ENCODE measurements at regions not wholly inside any gene's neighbourhood (a gene's known extent, or its start where the extent isn't known, plus 50 kb on each side); places are given as distances from the start of the nearest gene placed in this dataset.

GRCh38 chr2:144158096-144158495 lies 361.8 kb downstream of the ZEB2 start:
- H3K9me3 ChIP-seq (ENCODE audit: control insufficient read depth, low read length) = no peaks in the 10 kb centered on the region
- no peak overlapping the region for H3K4me3 ChIP-seq (ENCODE audit: extremely low read depth, insufficient read depth, low read length, poor library complexity, severe bottlenecking)
- WGBS, 2 experiments (ENCODE audit: insufficient coverage in 2 of 2) = 100% methylated on average over 1 of the region's 2 CpGs
- no peaks in the 10 kb centered on the region for H3K4me1 ChIP-seq (ENCODE audit: control insufficient read depth, insufficient read depth, low read length, poor library complexity, severe bottlenecking)
- H3K27ac ChIP-seq (ENCODE audit: low read depth, low read length, severe bottlenecking) = no peak overlapping the region
- no peaks in the 10 kb centered on the region for H3K36me3 ChIP-seq (ENCODE audit: control insufficient read depth, insufficient read depth, low read length)

DNA sequence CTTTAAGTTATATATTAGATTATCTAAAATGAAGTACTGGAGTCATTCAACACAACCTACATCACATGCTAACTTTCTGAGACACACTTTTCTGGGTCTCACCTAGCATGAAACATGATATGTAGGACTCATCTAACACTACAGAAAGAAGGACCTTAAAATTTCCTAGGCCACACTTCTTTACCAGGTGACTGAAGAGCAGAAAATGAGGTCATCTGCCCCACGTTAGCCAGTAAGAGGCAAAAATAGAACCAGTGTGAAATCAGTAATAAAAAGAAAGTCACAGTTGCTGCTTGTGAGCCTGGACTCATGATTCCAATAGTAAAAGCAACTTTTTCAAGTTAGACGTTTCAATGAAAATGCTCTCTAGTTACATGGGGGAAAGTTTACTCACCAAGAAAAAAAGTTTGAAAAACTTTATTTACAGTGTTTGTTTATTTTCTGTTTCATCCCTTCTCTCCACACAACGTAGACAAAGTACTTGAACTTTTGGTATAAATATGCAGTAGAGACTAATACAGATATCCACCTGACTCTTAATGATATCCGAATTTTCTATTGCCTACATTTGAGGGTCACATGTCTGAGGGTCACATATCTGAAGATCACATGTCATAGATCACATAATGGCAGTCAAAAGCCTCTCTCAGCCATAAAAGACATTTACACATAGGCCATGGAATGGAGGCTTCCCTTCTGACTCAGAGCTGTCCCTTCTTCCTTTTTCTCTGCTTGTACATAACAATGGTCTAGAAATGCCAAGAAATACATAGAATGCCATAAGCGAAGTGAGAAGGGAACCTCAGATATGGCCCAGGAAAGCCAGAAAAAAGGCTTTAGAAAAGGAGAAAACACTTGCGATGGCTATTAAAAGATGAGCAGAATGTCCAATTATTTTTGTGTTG lies 362.9 kb downstream of the ZEB2 start:
- WGBS, 2 experiments (ENCODE audit: insufficient coverage in 2 of 2) = 76 to 88% methylated on average over 3 to 5 of the region's 6 CpGs
- no peak overlapping the region for H3K4me3 ChIP-seq (ENCODE audit: extremely low read depth, insufficient read depth, low read length, poor library complexity, severe bottlenecking)
- no peaks in the 10 kb centered on the region for H3K9me3 ChIP-seq (ENCODE audit: control insufficient read depth, low read length)
- peaks cover 3% of the 10 kb centered on the region for H3K4me1 ChIP-seq (ENCODE audit: control insufficient read depth, insufficient read depth, low read length, poor library complexity, severe bottlenecking)
- no peaks in the 10 kb centered on the region for H3K36me3 ChIP-seq (ENCODE audit: control insufficient read depth, insufficient read depth, low read length)
- H3K27ac ChIP-seq (ENCODE audit: low read depth, low read length, severe bottlenecking) = no peak overlapping the region

DNA sequence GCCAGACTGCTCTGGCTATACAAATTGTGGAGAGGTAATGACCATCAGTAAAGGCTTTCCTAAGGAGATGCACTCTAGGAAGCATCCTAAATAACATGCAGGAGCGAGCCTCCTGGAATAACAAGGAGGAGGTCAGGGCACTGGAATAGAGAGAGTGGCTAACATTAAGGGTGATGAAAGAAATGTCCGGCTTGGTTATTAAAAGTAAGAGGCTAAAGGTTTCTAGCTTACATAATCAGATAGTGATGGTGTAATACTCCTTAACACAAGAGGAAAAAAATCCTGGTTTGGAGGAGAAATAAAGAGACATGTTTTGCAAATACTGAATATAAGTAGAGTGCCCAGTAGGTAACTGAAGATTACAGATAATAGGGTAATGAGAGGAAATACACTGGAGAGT lies 365.7 kb downstream of the ZEB2 start:
- WGBS, 2 experiments (ENCODE audit: insufficient coverage in 2 of 2) = 67 to 100% methylated on average over 1 to 2 of the region's 2 CpGs
- Histone ChIP-seq H3K36me3 (ENCODE audit: control insufficient read depth, insufficient read depth, low read length) (no peaks in the 10 kb centered on the region), H3K4me3 (ENCODE audit: extremely low read depth, insufficient read depth, low read length, poor library complexity, severe bottlenecking) (no peak overlapping the region), H3K9me3 (ENCODE audit: control insufficient read depth, low read length) (no peaks in the 10 kb centered on the region), H3K4me1 (ENCODE audit: control insufficient read depth, insufficient read depth, low read length, poor library complexity, severe bottlenecking) (peaks cover 5% of the 10 kb centered on the region), H3K27ac (ENCODE audit: low read depth, low read length, severe bottlenecking) (no peak overlapping the region)

DNA sequence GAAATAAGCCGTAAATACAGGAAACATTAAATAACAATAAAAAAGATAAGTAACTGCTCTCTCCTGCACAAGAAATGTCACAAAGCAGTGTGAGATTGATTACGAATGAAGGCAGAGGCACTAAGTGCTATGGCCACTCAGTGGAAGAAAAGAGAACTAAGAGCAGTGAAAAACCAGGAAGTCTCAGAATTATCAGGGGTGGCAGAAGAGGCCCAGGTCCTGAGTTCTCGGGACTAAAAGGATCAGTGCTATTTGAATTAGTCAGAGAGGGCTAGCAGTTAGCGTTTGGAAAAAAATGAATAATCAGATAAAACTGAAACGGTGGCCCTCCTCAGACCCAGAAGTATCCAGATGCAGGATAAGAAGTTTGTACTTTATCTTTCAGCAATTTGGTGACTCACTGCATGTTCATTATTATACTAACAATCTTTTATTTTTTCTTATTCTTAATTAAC lies 367.1 kb downstream of the ZEB2 start:
- H3K4me1 ChIP-seq (ENCODE audit: control insufficient read depth, insufficient read depth, low read length, poor library complexity, severe bottlenecking) = peaks cover 5% of the 10 kb centered on the region
- H3K27ac ChIP-seq (ENCODE audit: low read depth, low read length, severe bottlenecking) = no peak overlapping the region
- 59 to 73% methylated on average over 2 to 4 of the region's 5 CpGs for WGBS, 2 experiments (ENCODE audit: insufficient coverage in 2 of 2)
- no peaks in the 10 kb centered on the region for H3K9me3 ChIP-seq (ENCODE audit: control insufficient read depth, low read length)
- no peak overlapping the region for H3K4me3 ChIP-seq (ENCODE audit: extremely low read depth, insufficient read depth, low read length, poor library complexity, severe bottlenecking)
- H3K36me3 ChIP-seq (ENCODE audit: control insufficient read depth, insufficient read depth, low read length) = no peaks in the 10 kb centered on the region

- H3K27ac ChIP-seq (ENCODE audit: low read depth, low read length, severe bottlenecking) = no peak overlapping the region
- no peaks in the 10 kb centered on the region for H3K36me3 ChIP-seq (ENCODE audit: control insufficient read depth, insufficient read depth, low read length)
- H3K4me3 ChIP-seq (ENCODE audit: extremely low read depth, insufficient read depth, low read length, poor library complexity, severe bottlenecking) = no peak overlapping the region
- peaks cover 5% of the 10 kb centered on the region for H3K4me1 ChIP-seq (ENCODE audit: control insufficient read depth, insufficient read depth, low read length, poor library complexity, severe bottlenecking)
- no peaks in the 10 kb centered on the region for H3K9me3 ChIP-seq (ENCODE audit: control insufficient read depth, low read length)
- 75 to 100% methylated on average over 1 to 2 of the region's 2 CpGs for WGBS, 2 experiments (ENCODE audit: insufficient coverage in 2 of 2)
Observed at GRCh38 chr2:144151851-144152250, 368.1 kb downstream of the ZEB2 start.

DNA sequence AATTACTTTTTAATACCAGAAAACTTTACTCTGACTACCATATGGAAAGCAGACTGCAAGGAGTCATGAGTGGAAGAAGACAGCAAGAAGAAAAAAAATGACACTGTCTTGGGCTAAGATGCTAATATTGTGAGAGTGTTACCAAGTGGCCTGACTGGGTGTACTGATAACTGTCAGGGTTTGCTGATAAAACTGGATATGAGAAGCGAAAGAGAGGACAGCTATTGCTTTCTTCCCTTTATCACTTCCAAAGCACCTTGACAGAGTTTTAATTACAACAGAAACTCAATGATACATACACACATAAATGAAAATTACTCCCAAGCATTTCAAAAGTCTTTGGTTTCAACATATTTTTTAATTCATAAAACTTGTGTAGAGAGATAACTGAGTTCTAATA lies 368.5 kb downstream of the ZEB2 start:
- Histone ChIP-seq H3K36me3 (ENCODE audit: control insufficient read depth, insufficient read depth, low read length) (no peaks in the 10 kb centered on the region), H3K4me3 (ENCODE audit: extremely low read depth, insufficient read depth, low read length, poor library complexity, severe bottlenecking) (no peak overlapping the region), H3K9me3 (ENCODE audit: control insufficient read depth, low read length) (no peaks in the 10 kb centered on the region), H3K4me1 (ENCODE audit: control insufficient read depth, insufficient read depth, low read length, poor library complexity, severe bottlenecking) (peaks cover 5% of the 10 kb centered on the region), H3K27ac (ENCODE audit: low read depth, low read length, severe bottlenecking) (no peak overlapping the region)
- no CpG with 5 or more reads among the region's 1 CpG for WGBS, 2 experiments (ENCODE audit: insufficient coverage in 2 of 2)

- H3K4me1 ChIP-seq (ENCODE audit: control insufficient read depth, insufficient read depth, low read length, poor library complexity, severe bottlenecking) = peaks cover 5% of the 10 kb centered on the region
- 100% methylated on average over 1 of the region's 2 CpGs for WGBS, 2 experiments (ENCODE audit: insufficient coverage in 2 of 2)
- H3K4me3 ChIP-seq (ENCODE audit: extremely low read depth, insufficient read depth, low read length, poor library complexity, severe bottlenecking) = no peak overlapping the region
- no peak overlapping the region for H3K27ac ChIP-seq (ENCODE audit: low read depth, low read length, severe bottlenecking)
- no peaks in the 10 kb centered on the region for H3K36me3 ChIP-seq (ENCODE audit: control insufficient read depth, insufficient read depth, low read length)
- H3K9me3 ChIP-seq (ENCODE audit: control insufficient read depth, low read length) = no peaks in the 10 kb centered on the region
Observed at GRCh38 chr2:144147356-144147755, 372.6 kb downstream of the ZEB2 start.

GRCh38 chr2:144146876-144147275 lies 373.0 kb downstream of the ZEB2 start:
- Histone ChIP-seq H3K4me3 (ENCODE audit: extremely low read depth, insufficient read depth, low read length, poor library complexity, severe bottlenecking) (no peak overlapping the region), H3K9me3 (ENCODE audit: control insufficient read depth, low read length) (no peaks in the 10 kb centered on the region), H3K27ac (ENCODE audit: low read depth, low read length, severe bottlenecking) (no peak overlapping the region), H3K4me1 (ENCODE audit: control insufficient read depth, insufficient read depth, low read length, poor library complexity, severe bottlenecking) (peaks cover under 1% of the 10 kb centered on the region), H3K36me3 (ENCODE audit: control insufficient read depth, insufficient read depth, low read length) (no peaks in the 10 kb centered on the region)
- no CpG with 5 or more reads among the region's 2 CpGs for WGBS, 2 experiments (ENCODE audit: insufficient coverage in 2 of 2)

DNA sequence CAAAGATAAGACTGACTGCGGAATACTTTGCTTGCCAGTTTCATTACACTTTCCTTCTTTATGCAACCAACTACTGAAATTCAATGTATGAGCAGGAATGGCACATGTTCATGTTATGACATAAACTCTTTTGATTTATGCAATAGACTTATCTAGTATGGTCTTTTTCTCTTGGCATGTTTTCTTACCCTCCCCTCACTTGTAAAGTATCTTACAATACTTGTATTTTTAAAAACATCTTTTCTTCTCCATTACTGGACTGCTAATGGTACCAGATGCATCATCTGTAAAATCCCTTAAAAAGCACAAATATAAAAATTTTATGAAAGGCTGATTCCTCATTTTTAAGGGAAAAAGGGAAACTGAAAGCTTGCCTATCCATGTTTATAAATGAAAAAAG lies 373.8 kb downstream of the ZEB2 start:
- Histone ChIP-seq H3K4me3 (ENCODE audit: extremely low read depth, insufficient read depth, low read length, poor library complexity, severe bottlenecking) (no peak overlapping the region), H3K36me3 (ENCODE audit: control insufficient read depth, insufficient read depth, low read length) (no peaks in the 10 kb centered on the region), H3K9me3 (ENCODE audit: control insufficient read depth, low read length) (no peaks in the 10 kb centered on the region), H3K4me1 (ENCODE audit: control insufficient read depth, insufficient read depth, low read length, poor library complexity, severe bottlenecking) (no peaks in the 10 kb centered on the region), H3K27ac (ENCODE audit: low read depth, low read length, severe bottlenecking) (no peak overlapping the region)
- no CpG with 5 or more reads among the region's 1 CpG for WGBS, 2 experiments (ENCODE audit: insufficient coverage in 2 of 2)

DNA sequence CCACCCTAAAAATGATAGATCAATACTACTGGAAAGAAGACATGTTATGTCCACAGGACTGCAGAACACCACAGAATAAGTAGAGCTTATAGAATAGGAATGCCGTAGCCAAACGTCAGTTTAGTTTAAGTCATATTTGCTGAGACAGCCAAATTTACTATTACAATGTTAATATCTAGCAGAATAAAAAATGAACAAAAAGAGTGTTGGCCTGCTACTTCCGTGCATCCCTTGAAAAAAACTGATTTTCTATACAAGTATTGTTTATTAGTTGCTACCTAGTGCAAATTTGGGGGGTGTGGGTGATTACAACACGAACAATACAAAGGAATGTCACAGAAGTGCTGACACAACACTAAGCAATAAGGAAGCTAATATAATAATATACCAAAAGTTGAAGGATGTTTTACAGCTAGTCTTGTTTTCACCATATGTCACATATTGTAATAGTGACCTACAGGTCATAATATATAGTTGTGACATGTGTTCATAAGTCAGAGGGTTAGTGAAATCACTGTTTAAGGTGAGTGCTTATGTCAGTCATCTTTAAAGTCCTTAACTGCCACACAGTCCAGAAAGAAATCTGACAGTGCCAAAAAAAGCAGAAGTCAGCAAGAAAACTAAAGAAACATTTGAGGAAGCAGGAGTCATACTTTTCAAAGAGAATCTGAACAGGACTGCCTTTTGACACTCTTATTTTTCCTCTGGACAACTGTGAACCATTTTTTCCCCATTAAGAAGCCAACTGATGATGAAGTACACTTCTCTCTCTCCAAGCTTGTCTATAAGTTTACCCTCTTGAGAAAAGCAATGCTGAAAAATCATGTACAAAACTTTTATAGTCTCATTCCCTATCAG lies 376.4 kb downstream of the ZEB2 start:
- Histone ChIP-seq H3K27ac (ENCODE audit: low read depth, low read length, severe bottlenecking) (no peak overlapping the region), H3K36me3 (ENCODE audit: control insufficient read depth, insufficient read depth, low read length) (no peaks in the 10 kb centered on the region), H3K4me3 (ENCODE audit: extremely low read depth, insufficient read depth, low read length, poor library complexity, severe bottlenecking) (no peak overlapping the region), H3K9me3 (ENCODE audit: control insufficient read depth, low read length) (no peaks in the 10 kb centered on the region), H3K4me1 (ENCODE audit: control insufficient read depth, insufficient read depth, low read length, poor library complexity, severe bottlenecking) (peaks cover 2% of the 10 kb centered on the region)
- no CpG with 5 or more reads among the region's 4 CpGs for WGBS, 2 experiments (ENCODE audit: insufficient coverage in 2 of 2)
